ENCODE measurements at regions not wholly inside any gene's neighbourhood (a gene's known extent, or its start where the extent isn't known, plus 50 kb on each side); places are given as distances from the start of the nearest gene placed in this dataset.

DNA sequence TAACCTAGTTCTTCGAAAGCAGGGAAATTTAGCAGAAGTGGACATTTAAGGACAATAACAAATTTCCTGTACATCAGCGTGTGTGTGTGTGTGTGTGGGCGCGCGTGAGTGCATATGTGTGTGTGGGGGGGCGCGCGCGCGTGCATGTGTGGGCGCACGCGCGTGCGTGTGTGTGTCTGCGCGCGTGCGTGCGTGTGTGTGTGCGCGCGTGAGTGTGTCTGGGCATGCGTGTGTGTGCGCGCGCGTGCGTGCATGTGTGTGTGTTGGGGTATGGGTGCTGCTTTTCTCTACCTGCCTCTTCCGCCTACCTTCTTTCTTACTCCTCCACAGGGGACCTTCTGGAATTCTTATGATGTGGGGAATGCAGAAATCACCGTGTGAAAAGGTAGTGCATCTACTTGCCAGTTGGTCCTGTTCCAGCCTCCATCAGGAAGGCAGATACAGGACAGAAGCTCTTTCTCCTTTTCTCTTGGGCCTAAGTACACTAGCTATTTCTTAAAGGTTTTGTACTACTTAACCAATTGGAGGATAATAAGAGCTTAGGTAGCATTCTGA is 165.4 kb upstream of the KCNK2 start:
- TF ChIP-seq, protein P1, sequence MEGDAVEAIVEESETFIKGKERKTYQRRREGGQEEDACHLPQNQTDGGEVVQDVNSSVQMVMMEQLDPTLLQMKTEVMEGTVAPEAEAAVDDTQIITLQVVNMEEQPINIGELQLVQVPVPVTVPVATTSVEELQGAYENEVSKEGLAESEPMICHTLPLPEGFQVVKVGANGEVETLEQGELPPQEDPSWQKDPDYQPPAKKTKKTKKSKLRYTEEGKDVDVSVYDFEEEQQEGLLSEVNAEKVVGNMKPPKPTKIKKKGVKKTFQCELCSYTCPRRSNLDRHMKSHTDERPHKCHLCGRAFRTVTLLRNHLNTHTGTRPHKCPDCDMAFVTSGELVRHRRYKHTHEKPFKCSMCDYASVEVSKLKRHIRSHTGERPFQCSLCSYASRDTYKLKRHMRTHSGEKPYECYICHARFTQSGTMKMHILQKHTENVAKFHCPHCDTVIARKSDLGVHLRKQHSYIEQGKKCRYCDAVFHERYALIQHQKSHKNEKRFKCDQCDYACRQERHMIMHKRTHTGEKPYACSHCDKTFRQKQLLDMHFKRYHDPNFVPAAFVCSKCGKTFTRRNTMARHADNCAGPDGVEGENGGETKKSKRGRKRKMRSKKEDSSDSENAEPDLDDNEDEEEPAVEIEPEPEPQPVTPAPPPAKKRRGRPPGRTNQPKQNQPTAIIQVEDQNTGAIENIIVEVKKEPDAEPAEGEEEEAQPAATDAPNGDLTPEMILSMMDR (IDR thresholded peaks at IDR 0.05; ENCODE audit: low read depth, low read length, missing input control), result no peak
- TF ChIP-seq SP1 (IDR thresholded peaks at IDR 0.05), result no peak
- TF ChIP-seq YY1 (IDR thresholded peaks at IDR 0.05), result no peak
- no peak for TF ChIP-seq TAF1 (conservative IDR thresholded peaks at IDR 0.05)
- TF ChIP-seq, protein P2, sequence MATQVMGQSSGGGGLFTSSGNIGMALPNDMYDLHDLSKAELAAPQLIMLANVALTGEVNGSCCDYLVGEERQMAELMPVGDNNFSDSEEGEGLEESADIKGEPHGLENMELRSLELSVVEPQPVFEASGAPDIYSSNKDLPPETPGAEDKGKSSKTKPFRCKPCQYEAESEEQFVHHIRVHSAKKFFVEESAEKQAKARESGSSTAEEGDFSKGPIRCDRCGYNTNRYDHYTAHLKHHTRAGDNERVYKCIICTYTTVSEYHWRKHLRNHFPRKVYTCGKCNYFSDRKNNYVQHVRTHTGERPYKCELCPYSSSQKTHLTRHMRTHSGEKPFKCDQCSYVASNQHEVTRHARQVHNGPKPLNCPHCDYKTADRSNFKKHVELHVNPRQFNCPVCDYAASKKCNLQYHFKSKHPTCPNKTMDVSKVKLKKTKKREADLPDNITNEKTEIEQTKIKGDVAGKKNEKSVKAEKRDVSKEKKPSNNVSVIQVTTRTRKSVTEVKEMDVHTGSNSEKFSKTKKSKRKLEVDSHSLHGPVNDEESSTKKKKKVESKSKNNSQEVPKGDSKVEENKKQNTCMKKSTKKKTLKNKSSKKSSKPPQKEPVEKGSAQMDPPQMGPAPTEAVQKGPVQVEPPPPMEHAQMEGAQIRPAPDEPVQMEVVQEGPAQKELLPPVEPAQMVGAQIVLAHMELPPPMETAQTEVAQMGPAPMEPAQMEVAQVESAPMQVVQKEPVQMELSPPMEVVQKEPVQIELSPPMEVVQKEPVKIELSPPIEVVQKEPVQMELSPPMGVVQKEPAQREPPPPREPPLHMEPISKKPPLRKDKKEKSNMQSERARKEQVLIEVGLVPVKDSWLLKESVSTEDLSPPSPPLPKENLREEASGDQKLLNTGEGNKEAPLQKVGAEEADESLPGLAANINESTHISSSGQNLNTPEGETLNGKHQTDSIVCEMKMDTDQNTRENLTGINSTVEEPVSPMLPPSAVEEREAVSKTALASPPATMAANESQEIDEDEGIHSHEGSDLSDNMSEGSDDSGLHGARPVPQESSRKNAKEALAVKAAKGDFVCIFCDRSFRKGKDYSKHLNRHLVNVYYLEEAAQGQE (IDR thresholded peaks at IDR 0.05), result no peak
- TF ChIP-seq RAD21 (IDR thresholded peaks at IDR 0.05), result no peak
- TF ChIP-seq JUND (IDR thresholded peaks at IDR 0.05), result no peak
- TF ChIP-seq NR2F2 (IDR thresholded peaks at IDR 0.05), result no peak
- TF ChIP-seq EGR1 (IDR thresholded peaks at IDR 0.05; ENCODE audit: low read depth in 2 of 2), result no peak
- TF ChIP-seq GABPA (IDR thresholded peaks at IDR 0.05 in 1 of 2, conservative IDR thresholded peaks at IDR 0.05 in 1 of 2), result no peak
- TF ChIP-seq, protein P3, sequence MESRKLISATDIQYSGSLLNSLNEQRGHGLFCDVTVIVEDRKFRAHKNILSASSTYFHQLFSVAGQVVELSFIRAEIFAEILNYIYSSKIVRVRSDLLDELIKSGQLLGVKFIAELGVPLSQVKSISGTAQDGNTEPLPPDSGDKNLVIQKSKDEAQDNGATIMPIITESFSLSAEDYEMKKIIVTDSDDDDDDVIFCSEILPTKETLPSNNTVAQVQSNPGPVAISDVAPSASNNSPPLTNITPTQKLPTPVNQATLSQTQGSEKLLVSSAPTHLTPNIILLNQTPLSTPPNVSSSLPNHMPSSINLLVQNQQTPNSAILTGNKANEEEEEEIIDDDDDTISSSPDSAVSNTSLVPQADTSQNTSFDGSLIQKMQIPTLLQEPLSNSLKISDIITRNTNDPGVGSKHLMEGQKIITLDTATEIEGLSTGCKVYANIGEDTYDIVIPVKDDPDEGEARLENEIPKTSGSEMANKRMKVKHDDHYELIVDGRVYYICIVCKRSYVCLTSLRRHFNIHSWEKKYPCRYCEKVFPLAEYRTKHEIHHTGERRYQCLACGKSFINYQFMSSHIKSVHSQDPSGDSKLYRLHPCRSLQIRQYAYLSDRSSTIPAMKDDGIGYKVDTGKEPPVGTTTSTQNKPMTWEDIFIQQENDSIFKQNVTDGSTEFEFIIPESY (IDR thresholded peaks at IDR 0.05), result no peak
- no peak for TF ChIP-seq RXRA (IDR thresholded peaks at IDR 0.05)
- TF ChIP-seq, protein P4, sequence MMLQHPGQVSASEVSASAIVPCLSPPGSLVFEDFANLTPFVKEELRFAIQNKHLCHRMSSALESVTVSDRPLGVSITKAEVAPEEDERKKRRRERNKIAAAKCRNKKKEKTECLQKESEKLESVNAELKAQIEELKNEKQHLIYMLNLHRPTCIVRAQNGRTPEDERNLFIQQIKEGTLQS (IDR thresholded peaks at IDR 0.05), result no peak

All from liver (tissue), 3 donors.